Common myeloid progenitor, CD34-positive (primary cell): ENCODE measurements at regions not wholly inside any gene's neighbourhood (a gene's known extent, or its start where the extent isn't known, plus 50 kb on each side); places are given as distances from the start of the nearest gene placed in this dataset.

ENCODE experiments used
- CTCF ChIA-PET: fragments of 350-600 bp; sonication (Branson Sonifier 250); formaldehyde crosslinking; loops from one replicate; lab custom pipeline; 2021; ENCODE audit warnings: antibody characterized with exemption; lab: Charles Lee
- POLR2A ChIA-PET: fragments of 350-600 bp; sonication (Branson Sonifier 250); formaldehyde crosslinking; loops from one replicate; lab custom pipeline; 2021; ENCODE audit warnings: antibody characterized with exemption; lab: Charles Lee
- DNase-seq, 3 donors: peaks; one replicate each; pipeline versions ENCODE4 v3.0.0 to v3.0.0-alpha.2; 2013
- H3K27ac ChIP-seq, 2 experiments: 1 replicate in 1 of 2; 2 replicates in 1 of 2; pipeline ENCODE4 v1.7.0; 2013; ENCODE audit warnings: inconsistent platforms in 2 of 2, low read length in 2 of 2, mild to moderate bottlenecking in 2 of 2, low read depth in 1 of 2, moderate library complexity in 1 of 2; ENCODE audit not compliant: severe bottlenecking in 2 of 2, insufficient read depth in 1 of 2, poor library complexity in 1 of 2
- H3K27me3 ChIP-seq, 5 experiments: replicated peaks in 2 of 5; 1 replicate in 3 of 5; 2 replicates in 2 of 5; pipeline versions ENCODE4 v1.6.1 to v1.7.0; 2013; ENCODE audit warnings: low read length in 4 of 5, mild to moderate bottlenecking in 2 of 5, moderate library complexity in 2 of 5, inconsistent platforms in 1 of 5; ENCODE audit not compliant: insufficient read depth in 5 of 5, control insufficient read depth in 4 of 5
- H3K36me3 ChIP-seq, 4 experiments: 1 replicate in 2 of 4; 2 replicates in 2 of 4; pipeline versions ENCODE4 v1.6.1 to v1.7.0; 2013; ENCODE audit warnings: low read length in 3 of 4, control low read depth in 1 of 4, mild to moderate bottlenecking in 1 of 4; ENCODE audit not compliant: control insufficient read depth in 4 of 4, insufficient read depth in 4 of 4
- H3K4me1 ChIP-seq, 4 experiments: 1 replicate in 3 of 4; 2 replicates in 1 of 4; pipeline versions ENCODE4 v1.6.1 to v1.7.1; 2013; ENCODE audit warnings: low read length in 3 of 4, mild to moderate bottlenecking in 3 of 4, control low read depth in 1 of 4, inconsistent platforms in 1 of 4, moderate library complexity in 1 of 4; ENCODE audit not compliant: control insufficient read depth in 4 of 4, insufficient read depth in 4 of 4; ENCODE audit errors: control extremely low read depth in 1 of 4
- H3K4me3 ChIP-seq, 7 experiments: 1 replicate in 4 of 7; 2 replicates in 3 of 7; pipeline versions ENCODE4 v1.5.1 to v1.7.0; 2013; ENCODE audit warnings: mild to moderate bottlenecking in 7 of 7, low read length in 6 of 7, moderate library complexity in 6 of 7, inconsistent platforms in 2 of 7, low read depth in 2 of 7, control low read depth in 1 of 7; ENCODE audit not compliant: insufficient read depth in 4 of 7, control insufficient read depth in 1 of 7; ENCODE audit errors: extremely low read depth in 1 of 7
- H3K9me3 ChIP-seq, 5 experiments: 1 replicate in 4 of 5; 2 replicates in 1 of 5; pipeline versions ENCODE4 v1.6.1 to v1.7.1; 2013; ENCODE audit warnings: low read length in 4 of 5, mild to moderate bottlenecking in 2 of 5, inconsistent platforms in 1 of 5, low read depth in 1 of 5, moderate library complexity in 1 of 5; ENCODE audit not compliant: control insufficient read depth in 4 of 5, insufficient read depth in 2 of 5; ENCODE audit errors: control extremely low read depth in 1 of 5
- WGBS: methylation state at CpG from one replicate; pipeline ENCODE4 v1.1.5; 2013; ENCODE audit not compliant: insufficient coverage; 5-methylcytosine and 5-hydroxymethylcytosine counted together

- Histone ChIP-seq H3K36me3 (no peaks in the 10 kb centered on the region), H3K4me1 (no peaks in the 10 kb centered on the region), H3K4me3 (no peak overlapping the region), H3K27me3 (no peaks in the 10 kb centered on the region), H3K9me3 (no peaks in the 10 kb centered on the region), H3K27ac (no peak overlapping the region)
- ChIA-PET POLR2A (no interaction called here), CTCF (no interaction called here)
- no CpG with 5 or more reads among the region's 6 CpGs for WGBS
- no peak for DNase-seq
These were observed 155.0 kb upstream of the TSLP start for GRCh38 chr5:110916381-110917049.

- H3K4me1 ChIP-seq, result no peaks in the 10 kb centered on the region
- no peak overlapping the region for H3K27ac ChIP-seq
- no peaks in the 10 kb centered on the region for H3K9me3 ChIP-seq
- CTCF ChIA-PET, result no interaction called here
- no peaks in the 10 kb centered on the region for H3K36me3 ChIP-seq
- no peak for DNase-seq
- H3K4me3 ChIP-seq, result no peak overlapping the region
- POLR2A ChIA-PET, result no interaction called here
- 80% methylated on average over 3 of the region's 6 CpGs for WGBS
- H3K27me3 ChIP-seq, result no peaks in the 10 kb centered on the region
These were observed 154.2 kb upstream of the TSLP start for GRCh38 chr5:110917161-110917875.

- Histone ChIP-seq H3K4me1 (no peaks in the 10 kb centered on the region), H3K4me3 (no peak overlapping the region), H3K36me3 (no peaks in the 10 kb centered on the region), H3K27me3 (no peaks in the 10 kb centered on the region), H3K9me3 (no peaks in the 10 kb centered on the region), H3K27ac (no peak overlapping the region)
- 13% methylated on average over 1 of the region's 1 CpG for WGBS
- CTCF ChIA-PET, result no interaction called here
- POLR2A ChIA-PET, result no interaction called here
- DNase-seq, result no peak
These were observed 152.8 kb upstream of the TSLP start for GRCh38 chr5:110918683-110919082.

GRCh38 chr5:110923971-110924370, 147.5 kb upstream of the TSLP start:
- Histone ChIP-seq H3K27me3 (no peaks in the 10 kb centered on the region), H3K4me1 (no peaks in the 10 kb centered on the region), H3K27ac (no peak overlapping the region), H3K9me3 (no peaks in the 10 kb centered on the region), H3K4me3 (no peak overlapping the region), H3K36me3 (no peaks in the 10 kb centered on the region)
- no CpG with 5 or more reads among the region's 1 CpG for WGBS
- CTCF ChIA-PET, result no interaction called here
- POLR2A ChIA-PET, result no interaction called here
- no peak for DNase-seq

- POLR2A ChIA-PET, result no interaction called here
- Histone ChIP-seq H3K27me3 (no peaks in the 10 kb centered on the region), H3K27ac (no peak overlapping the region), H3K4me1 (no peaks in the 10 kb centered on the region), H3K9me3 (no peaks in the 10 kb centered on the region), H3K36me3 (no peaks in the 10 kb centered on the region), H3K4me3 (no peak overlapping the region)
- DNase-seq, result no peak
- CTCF ChIA-PET, result no interaction called here
- no CpG with 5 or more reads among the region's 2 CpGs for WGBS
These were observed 146.1 kb upstream of the TSLP start for GRCh38 chr5:110925398-110925797.

GRCh38 chr5:110925916-110926315, 145.6 kb upstream of the TSLP start:
- POLR2A ChIA-PET, result no interaction called here
- WGBS, result no CpG with 5 or more reads among the region's 1 CpG
- Histone ChIP-seq H3K4me1 (no peaks in the 10 kb centered on the region), H3K36me3 (no peaks in the 10 kb centered on the region), H3K9me3 (no peaks in the 10 kb centered on the region), H3K27ac (no peak overlapping the region), H3K27me3 (no peaks in the 10 kb centered on the region), H3K4me3 (no peak overlapping the region)
- CTCF ChIA-PET, result no interaction called here
- DNase-seq, result no peak

- Histone ChIP-seq H3K27ac (no peak overlapping the region), H3K4me3 (no peak overlapping the region), H3K27me3 (no peaks in the 10 kb centered on the region), H3K4me1 (no peaks in the 10 kb centered on the region), H3K9me3 (peaks cover 0 to 5% (median 2%) of the 10 kb centered on the region in 5 experiments), H3K36me3 (no peaks in the 10 kb centered on the region)
- WGBS, result 100% methylated on average over 1 of the region's 1 CpG
- no peak for DNase-seq
- ChIA-PET CTCF (no interaction called here), POLR2A (no interaction called here)
These were observed 138.6 kb upstream of the TSLP start for GRCh38 chr5:110932755-110933488.
